ENCODE measurements at regions not wholly inside any gene's neighbourhood (a gene's known extent, or its start where the extent isn't known, plus 50 kb on each side); places are given as distances from the start of the nearest gene placed in this dataset.

DNA sequence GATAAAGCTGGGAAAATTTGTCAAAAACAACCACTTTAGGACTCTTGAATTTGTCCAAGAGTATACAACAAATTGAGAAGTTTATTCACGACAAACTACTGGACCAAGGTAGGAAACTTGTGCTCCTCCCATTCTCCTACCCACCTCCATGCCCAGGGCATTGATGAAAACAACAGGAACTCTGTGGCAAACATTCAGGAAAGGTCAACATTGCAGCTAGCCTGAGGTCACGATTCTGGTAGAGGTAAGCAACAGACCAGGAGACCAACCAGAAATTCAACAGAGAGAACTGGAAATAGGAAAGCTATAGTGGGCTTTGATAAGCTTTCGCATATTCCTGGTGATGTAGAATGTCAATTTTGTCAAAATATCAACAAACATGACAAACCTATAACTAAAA, 209.1 kb upstream of the CTAGE1 start:
- CTCF ChIA-PET: no interaction called here
- no peak for DNase-seq (ENCODE audit: low spot score)
- Histone ChIP-seq H3K4me3 (ENCODE audit: low read depth, low read length, poor library complexity, severe bottlenecking) (no peak overlapping the region), H3K27me3 (replicated peaks; ENCODE audit: insufficient read depth, low read depth, low read length, poor library complexity) (peaks cover 36% of the 10 kb centered on the region), H3K4me1 (ENCODE audit: insufficient read depth, low read length, poor library complexity, severe bottlenecking) (no peaks in the 10 kb centered on the region), H3K9me3 (ENCODE audit: low read depth, low read length, poor library complexity, severe bottlenecking) (no peaks in the 10 kb centered on the region), H3K27ac (ENCODE audit: low read depth, low read length, poor library complexity, severe bottlenecking) (no peak overlapping the region), H3K36me3 (ENCODE audit: insufficient read depth, low read length, poor library complexity, severe bottlenecking) (no peaks in the 10 kb centered on the region)
- intact Hi-C loops (cut with micrococcal nuclease; ENCODE audit: unreplicated experiment): no loop called here
- BruUV-seq (replicated peaks): no TSS peak
- TF ChIP-seq, protein P1, sequence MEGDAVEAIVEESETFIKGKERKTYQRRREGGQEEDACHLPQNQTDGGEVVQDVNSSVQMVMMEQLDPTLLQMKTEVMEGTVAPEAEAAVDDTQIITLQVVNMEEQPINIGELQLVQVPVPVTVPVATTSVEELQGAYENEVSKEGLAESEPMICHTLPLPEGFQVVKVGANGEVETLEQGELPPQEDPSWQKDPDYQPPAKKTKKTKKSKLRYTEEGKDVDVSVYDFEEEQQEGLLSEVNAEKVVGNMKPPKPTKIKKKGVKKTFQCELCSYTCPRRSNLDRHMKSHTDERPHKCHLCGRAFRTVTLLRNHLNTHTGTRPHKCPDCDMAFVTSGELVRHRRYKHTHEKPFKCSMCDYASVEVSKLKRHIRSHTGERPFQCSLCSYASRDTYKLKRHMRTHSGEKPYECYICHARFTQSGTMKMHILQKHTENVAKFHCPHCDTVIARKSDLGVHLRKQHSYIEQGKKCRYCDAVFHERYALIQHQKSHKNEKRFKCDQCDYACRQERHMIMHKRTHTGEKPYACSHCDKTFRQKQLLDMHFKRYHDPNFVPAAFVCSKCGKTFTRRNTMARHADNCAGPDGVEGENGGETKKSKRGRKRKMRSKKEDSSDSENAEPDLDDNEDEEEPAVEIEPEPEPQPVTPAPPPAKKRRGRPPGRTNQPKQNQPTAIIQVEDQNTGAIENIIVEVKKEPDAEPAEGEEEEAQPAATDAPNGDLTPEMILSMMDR (conservative IDR thresholded peaks at IDR 0.05; ENCODE audit: low read depth, low read length): no peak
- no peak for TF ChIP-seq EZH2 (IDR thresholded peaks at IDR 0.05; ENCODE audit: borderline replicate concordance, low read depth, low read length, poor library complexity, severe bottlenecking)
- POLR2A ChIA-PET (ENCODE audit: low non-redundant PET): interaction anchor here (0.6 kb wide), 1 partner anchor 8 kb away, joined by 3 read pairs; no protein-coding TSS in a partner anchor

DNA sequence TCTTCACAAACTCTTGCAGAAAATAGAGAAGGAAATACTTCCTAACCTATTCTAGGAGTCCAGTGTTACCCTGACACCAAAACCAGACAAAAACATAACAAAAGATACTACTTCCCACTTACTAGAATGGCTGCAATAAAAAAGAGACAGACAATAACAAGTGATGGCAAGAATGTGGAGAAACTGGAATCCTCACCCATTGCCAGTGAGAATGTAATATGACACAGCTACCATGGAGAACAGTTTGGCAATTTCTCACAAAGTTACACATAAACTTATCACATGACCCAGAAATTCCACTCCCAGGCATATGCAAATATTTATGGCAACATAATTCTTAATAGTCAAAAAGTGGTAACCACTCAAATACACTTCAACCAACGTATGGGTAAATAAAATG, 209.8 kb upstream of the CTAGE1 start:
- CTCF ChIA-PET: no interaction called here
- DNase-seq (ENCODE audit: low spot score): no peak
- H3K9me3 ChIP-seq (ENCODE audit: low read depth, low read length, poor library complexity, severe bottlenecking): no peaks in the 10 kb centered on the region
- no TSS peak for BruUV-seq (replicated peaks)
- POLR2A ChIA-PET (ENCODE audit: low non-redundant PET): no interaction called here
- intact Hi-C loops (cut with micrococcal nuclease; ENCODE audit: unreplicated experiment): no loop called here
- H3K4me3 ChIP-seq (ENCODE audit: low read depth, low read length, poor library complexity, severe bottlenecking): no peak overlapping the region
- H3K27ac ChIP-seq (ENCODE audit: low read depth, low read length, poor library complexity, severe bottlenecking): no peak overlapping the region
- TF ChIP-seq, protein P1 (conservative IDR thresholded peaks at IDR 0.05; ENCODE audit: low read depth, low read length): no peak
- no peaks in the 10 kb centered on the region for H3K4me1 ChIP-seq (ENCODE audit: insufficient read depth, low read length, poor library complexity, severe bottlenecking)
- H3K27me3 ChIP-seq (replicated peaks; ENCODE audit: insufficient read depth, low read depth, low read length, poor library complexity): peaks cover 36% of the 10 kb centered on the region
- H3K36me3 ChIP-seq (ENCODE audit: insufficient read depth, low read length, poor library complexity, severe bottlenecking): no peaks in the 10 kb centered on the region

GRCh38 chr18:22628795-22629510, 211.2 kb upstream of the CTAGE1 start:
- intact Hi-C loops (cut with micrococcal nuclease; ENCODE audit: unreplicated experiment): no loop called here
- H3K36me3 ChIP-seq (ENCODE audit: insufficient read depth, low read length, poor library complexity, severe bottlenecking): no peaks in the 10 kb centered on the region
- TF ChIP-seq EZH2 (IDR thresholded peaks at IDR 0.05; ENCODE audit: borderline replicate concordance, low read depth, low read length, poor library complexity, severe bottlenecking): no peak
- TF ChIP-seq, protein P1 (conservative IDR thresholded peaks at IDR 0.05; ENCODE audit: low read depth, low read length): no peak
- DNase-seq (ENCODE audit: low spot score): no peak
- ChIA-PET CTCF (no interaction called here), POLR2A (ENCODE audit: low non-redundant PET) (no interaction called here)
- BruUV-seq (replicated peaks): no TSS peak
- peaks cover 31% of the 10 kb centered on the region for H3K27me3 ChIP-seq (replicated peaks; ENCODE audit: insufficient read depth, low read depth, low read length, poor library complexity)
- H3K9me3 ChIP-seq (ENCODE audit: low read depth, low read length, poor library complexity, severe bottlenecking): no peaks in the 10 kb centered on the region
- no peak overlapping the region for H3K27ac ChIP-seq (ENCODE audit: low read depth, low read length, poor library complexity, severe bottlenecking)
- H3K4me1 ChIP-seq (ENCODE audit: insufficient read depth, low read length, poor library complexity, severe bottlenecking): no peaks in the 10 kb centered on the region
- no peak overlapping the region for H3K4me3 ChIP-seq (ENCODE audit: low read depth, low read length, poor library complexity, severe bottlenecking)
